Upper lobe of left lung (tissue), 6 donors: ENCODE measurements at regions not wholly inside any gene's neighbourhood (a gene's known extent, or its start where the extent isn't known, plus 50 kb on each side); places are given as distances from the start of the nearest gene placed in this dataset.

ENCODE experiments used
- ATAC-seq, 2 donors: fragments of 200-7000 bp; cut with Tn5 transposase; one replicate each; pipeline ENCODE4 v1.9.1; 2022; ENCODE audit warnings: mild to moderate bottlenecking in 2 of 2, moderate library complexity in 2 of 2; ENCODE audit not compliant: low FRiP score in 2 of 2
- DNase-seq, 2 donors: peaks; one replicate each; pipeline ENCODE4 v3.0.0-alpha.2; 2019 to 2020
- H3K27ac ChIP-seq, 4 donors: fragments of 200-600 bp; sonication (generic); one replicate each; pipeline ENCODE4 v1.5.1; 2016 to 2019
- H3K27me3 ChIP-seq, 4 donors: fragments of 200-600 bp; sonication (generic); one replicate each; pipeline ENCODE4 v1.5.1; 2017 to 2019
- H3K36me3 ChIP-seq, 4 donors: fragments of 200-600 bp; sonication (generic); one replicate each; pipeline ENCODE4 v1.5.1; 2016 to 2019
- H3K4me1 ChIP-seq, 4 donors: fragments of 200-600 bp; sonication (generic); one replicate each; pipeline ENCODE4 v1.5.1; 2018 to 2019
- H3K4me3 ChIP-seq, 4 donors: fragments of 200-600 bp; sonication (generic); one replicate each; pipeline ENCODE4 v1.5.1; 2017 to 2019; ENCODE audit warnings: mild to moderate bottlenecking in 2 of 4, moderate library complexity in 1 of 4
- H3K9me3 ChIP-seq, 4 donors: fragments of 200-600 bp; sonication (generic); one replicate each; pipeline ENCODE4 v1.5.1; 2018 to 2019
- EP300 ChIP-seq, 4 donors: sonication (generic); formaldehyde crosslinking; IDR thresholded peaks; one replicate each; pipeline ENCODE4 v1.5.1; 2017; ENCODE audit warnings: antibody characterized with exemption in 4 of 4, control low read depth in 2 of 4
- POLR2A ChIP-seq, 4 donors: fragments of 450-650 bp; IDR thresholded peaks; one replicate each; pipeline ENCODE4 v1.5.1; 2016 to 2017; ENCODE audit warnings: antibody characterized with exemption in 4 of 4, mild to moderate bottlenecking in 2 of 4
- POLR2AphosphoS5 ChIP-seq, 2 donors: sonication (generic); formaldehyde crosslinking; IDR thresholded peaks; one replicate each; pipeline ENCODE4 v1.5.1; 2017; ENCODE audit warnings: antibody characterized with exemption in 2 of 2
- WGBS, 2 donors: methylation state at CpG; one replicate each; pipeline ENCODE4 v1.1.5; 2017 to 2018; 5-methylcytosine and 5-hydroxymethylcytosine counted together
- TF ChIP-seq, protein P1 (sequence below), 6 experiments: fragments of 450-650 bp in 4 of 6; fragments of 200-600 bp in 2 of 6; sonication (generic) in 2 of 6; IDR thresholded peaks; one replicate each; pipeline ENCODE4 v1.5.1; 2016 to 2019; ENCODE audit warnings: antibody characterized with exemption in 6 of 6
- donor health status: DM: no; HTN: no; CAD: no; lungs with moderate emphysema.
- donor health status: DM: no; HTN: yes; CAD: no; lungs with severe emphysema.

DNA sequence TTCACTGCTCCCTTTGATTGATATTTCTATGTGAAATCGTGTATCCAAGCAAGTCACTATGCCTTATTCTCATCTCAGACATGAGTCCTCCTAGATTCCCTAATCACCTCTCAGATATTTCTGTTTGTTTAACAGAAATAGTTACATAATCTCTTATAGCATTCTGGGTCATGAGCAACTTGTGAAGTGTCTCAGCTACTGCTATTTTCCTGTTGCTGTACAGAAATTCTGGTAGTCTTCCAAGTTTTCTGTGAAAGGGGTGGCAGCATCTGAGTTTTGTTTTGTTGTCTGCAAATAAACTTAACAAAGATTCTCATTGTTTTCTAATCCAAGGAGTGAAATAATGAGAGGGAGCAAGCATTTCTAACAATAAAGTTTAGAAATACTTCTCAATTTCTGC lies 256.9 kb upstream of the ST8SIA4 start:
- TF ChIP-seq POLR2AphosphoS5 (IDR thresholded peaks at IDR 0.05), result no peak
- TF ChIP-seq, protein P1, sequence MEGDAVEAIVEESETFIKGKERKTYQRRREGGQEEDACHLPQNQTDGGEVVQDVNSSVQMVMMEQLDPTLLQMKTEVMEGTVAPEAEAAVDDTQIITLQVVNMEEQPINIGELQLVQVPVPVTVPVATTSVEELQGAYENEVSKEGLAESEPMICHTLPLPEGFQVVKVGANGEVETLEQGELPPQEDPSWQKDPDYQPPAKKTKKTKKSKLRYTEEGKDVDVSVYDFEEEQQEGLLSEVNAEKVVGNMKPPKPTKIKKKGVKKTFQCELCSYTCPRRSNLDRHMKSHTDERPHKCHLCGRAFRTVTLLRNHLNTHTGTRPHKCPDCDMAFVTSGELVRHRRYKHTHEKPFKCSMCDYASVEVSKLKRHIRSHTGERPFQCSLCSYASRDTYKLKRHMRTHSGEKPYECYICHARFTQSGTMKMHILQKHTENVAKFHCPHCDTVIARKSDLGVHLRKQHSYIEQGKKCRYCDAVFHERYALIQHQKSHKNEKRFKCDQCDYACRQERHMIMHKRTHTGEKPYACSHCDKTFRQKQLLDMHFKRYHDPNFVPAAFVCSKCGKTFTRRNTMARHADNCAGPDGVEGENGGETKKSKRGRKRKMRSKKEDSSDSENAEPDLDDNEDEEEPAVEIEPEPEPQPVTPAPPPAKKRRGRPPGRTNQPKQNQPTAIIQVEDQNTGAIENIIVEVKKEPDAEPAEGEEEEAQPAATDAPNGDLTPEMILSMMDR (IDR thresholded peaks at IDR 0.05), result no peak
- no peak for TF ChIP-seq EP300 (IDR thresholded peaks at IDR 0.05)
- no peak for TF ChIP-seq POLR2A (IDR thresholded peaks at IDR 0.05)
- WGBS, 2 donors, result 33 to 42% methylated on average over 1 of the region's 1 CpG
- H3K27ac ChIP-seq, result no peak overlapping the region
- no peaks in the 10 kb centered on the region for H3K36me3 ChIP-seq
- H3K27me3 ChIP-seq, result no peaks in the 10 kb centered on the region
- H3K9me3 ChIP-seq, result no peaks in the 10 kb centered on the region
- H3K4me1 ChIP-seq, result no peaks in the 10 kb centered on the region
- DNase-seq (no peak), ATAC-seq (no peak)
- H3K4me3 ChIP-seq, result no peak overlapping the region

DNA sequence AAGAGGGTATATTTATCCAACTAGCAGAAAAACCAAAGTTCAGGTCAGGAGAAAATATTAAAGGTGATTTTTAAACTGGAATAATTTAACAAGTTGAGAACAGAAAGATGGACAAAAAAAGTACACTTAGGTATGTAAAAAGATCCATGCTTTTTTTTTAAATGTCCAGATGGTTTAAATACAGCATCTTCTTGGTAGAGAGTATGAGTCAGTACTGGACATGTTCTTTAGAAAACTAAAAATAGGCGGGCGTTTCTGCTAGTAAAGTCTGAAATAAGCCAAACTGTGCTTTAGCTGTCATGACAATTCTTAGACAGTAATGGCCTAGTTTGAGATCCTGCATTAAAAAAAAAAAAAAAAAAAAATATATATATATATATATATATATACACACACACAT lies 255.9 kb upstream of the ST8SIA4 start:
- ATAC-seq, result no peak
- H3K27me3 ChIP-seq, result no peaks in the 10 kb centered on the region
- no peak overlapping the region for H3K4me3 ChIP-seq
- no peak overlapping the region for H3K27ac ChIP-seq
- 85 to 88% methylated on average over 2 of the region's 2 CpGs for WGBS, 2 donors
- H3K36me3 ChIP-seq, result no peaks in the 10 kb centered on the region
- no peaks in the 10 kb centered on the region for H3K4me1 ChIP-seq
- no peak for DNase-seq
- H3K9me3 ChIP-seq, result no peaks in the 10 kb centered on the region
- TF ChIP-seq, protein P1 (IDR thresholded peaks at IDR 0.05), result no peak
- no peak for TF ChIP-seq EP300 (IDR thresholded peaks at IDR 0.05)

DNA sequence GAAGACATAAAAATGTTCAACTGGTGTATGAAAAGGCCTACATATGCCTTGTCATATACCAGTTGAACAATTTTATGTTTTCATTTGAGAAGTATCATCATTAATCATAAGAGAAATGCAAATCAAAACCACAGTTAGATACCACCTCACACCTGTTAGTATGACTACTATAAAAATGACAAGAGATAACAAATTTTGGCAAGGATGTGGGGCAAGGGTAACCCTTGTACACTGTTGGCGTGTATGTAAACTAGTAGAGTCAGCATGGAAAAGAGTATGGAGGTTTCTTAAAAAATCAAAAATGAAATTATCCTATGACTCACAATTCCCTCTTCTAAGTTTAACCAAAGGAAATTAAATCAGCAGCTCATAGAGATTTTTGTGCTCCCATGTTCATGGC lies 250.4 kb upstream of the ST8SIA4 start:
- Histone ChIP-seq H3K4me3 (no peak overlapping the region), H3K27me3 (no peaks in the 10 kb centered on the region), H3K36me3 (no peaks in the 10 kb centered on the region), H3K9me3 (no peaks in the 10 kb centered on the region), H3K27ac (no peak overlapping the region), H3K4me1 (no peaks in the 10 kb centered on the region)
- TF ChIP-seq EP300 (IDR thresholded peaks at IDR 0.05) (no peak), POLR2A (IDR thresholded peaks at IDR 0.05) (no peak), POLR2AphosphoS5 (IDR thresholded peaks at IDR 0.05) (no peak)
- TF ChIP-seq, protein P1 (IDR thresholded peaks at IDR 0.05), result no peak
- WGBS, 2 donors, result 83 to 86% methylated on average over 1 of the region's 1 CpG
- ATAC-seq (no peak), DNase-seq (no peak)

DNA sequence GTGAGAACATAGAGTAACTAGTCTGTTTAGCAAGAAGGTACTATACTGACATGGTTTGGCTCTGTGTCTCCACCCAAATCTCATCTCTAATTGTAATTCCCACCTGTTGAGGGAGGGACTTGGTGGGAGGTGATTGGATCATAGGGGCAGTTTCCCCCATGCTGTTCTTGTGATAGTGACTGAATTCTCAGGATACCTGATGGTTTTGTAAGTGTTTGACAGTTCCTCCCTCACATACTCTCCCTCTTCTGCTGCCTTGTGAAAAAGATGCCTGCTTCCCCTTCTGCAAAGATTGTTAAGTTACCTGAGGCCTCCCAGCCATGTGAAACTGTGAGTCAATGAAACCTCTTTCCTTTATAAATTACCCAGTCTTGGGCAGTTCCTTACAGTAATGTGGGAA lies 240.4 kb upstream of the ST8SIA4 start:
- H3K27me3 ChIP-seq, result no peaks in the 10 kb centered on the region
- H3K9me3 ChIP-seq, result no peaks in the 10 kb centered on the region
- ATAC-seq (no peak), DNase-seq (no peak)
- no peaks in the 10 kb centered on the region for H3K36me3 ChIP-seq
- TF ChIP-seq POLR2A (IDR thresholded peaks at IDR 0.05) (no peak), EP300 (IDR thresholded peaks at IDR 0.05) (no peak), POLR2AphosphoS5 (IDR thresholded peaks at IDR 0.05) (no peak)
- TF ChIP-seq, protein P1 (IDR thresholded peaks at IDR 0.05), result no peak
- no peaks in the 10 kb centered on the region for H3K4me1 ChIP-seq
- H3K27ac ChIP-seq, result no peak overlapping the region
- H3K4me3 ChIP-seq, result no peak overlapping the region

DNA sequence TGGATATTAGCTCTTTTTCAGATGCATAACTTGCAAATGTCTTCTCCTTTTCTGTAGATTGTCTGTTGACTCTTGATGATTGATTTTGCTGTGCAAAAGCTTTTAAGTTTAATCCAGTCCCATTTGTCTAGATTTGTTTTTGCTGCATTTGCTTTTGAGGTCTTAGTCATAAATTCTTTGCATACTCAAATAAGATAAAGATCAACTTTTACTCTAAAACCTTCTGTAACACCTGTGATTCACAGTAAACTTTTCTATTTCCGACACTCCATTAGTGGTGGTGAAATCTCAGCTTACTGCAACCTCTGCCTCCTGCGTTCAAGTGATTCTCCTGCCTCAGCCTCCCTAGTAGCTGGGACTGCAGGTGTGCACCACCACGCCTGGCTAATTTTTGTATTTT lies 239.0 kb upstream of the ST8SIA4 start:
- 92 to 97% methylated on average over 3 of the region's 3 CpGs for WGBS, 2 donors
- no peaks in the 10 kb centered on the region for H3K36me3 ChIP-seq
- TF ChIP-seq, protein P1 (IDR thresholded peaks at IDR 0.05), result no peak
- TF ChIP-seq EP300 (IDR thresholded peaks at IDR 0.05), result no peak
- TF ChIP-seq POLR2A (IDR thresholded peaks at IDR 0.05), result no peak
- no peak for TF ChIP-seq POLR2AphosphoS5 (IDR thresholded peaks at IDR 0.05)

More for the DNA sequence above, 239.0 kb upstream of the ST8SIA4 start:
- Histone ChIP-seq H3K27ac (no peak overlapping the region), H3K4me1 (no peaks in the 10 kb centered on the region), H3K4me3 (no peak overlapping the region), H3K9me3 (no peaks in the 10 kb centered on the region), H3K27me3 (no peaks in the 10 kb centered on the region)
- DNase-seq (no peak), ATAC-seq (no peak)
